ENCODE measurements at regions not wholly inside any gene's neighbourhood (a gene's known extent, or its start where the extent isn't known, plus 50 kb on each side); places are given as distances from the start of the nearest gene placed in this dataset.

- TF ChIP-seq, protein P1, sequence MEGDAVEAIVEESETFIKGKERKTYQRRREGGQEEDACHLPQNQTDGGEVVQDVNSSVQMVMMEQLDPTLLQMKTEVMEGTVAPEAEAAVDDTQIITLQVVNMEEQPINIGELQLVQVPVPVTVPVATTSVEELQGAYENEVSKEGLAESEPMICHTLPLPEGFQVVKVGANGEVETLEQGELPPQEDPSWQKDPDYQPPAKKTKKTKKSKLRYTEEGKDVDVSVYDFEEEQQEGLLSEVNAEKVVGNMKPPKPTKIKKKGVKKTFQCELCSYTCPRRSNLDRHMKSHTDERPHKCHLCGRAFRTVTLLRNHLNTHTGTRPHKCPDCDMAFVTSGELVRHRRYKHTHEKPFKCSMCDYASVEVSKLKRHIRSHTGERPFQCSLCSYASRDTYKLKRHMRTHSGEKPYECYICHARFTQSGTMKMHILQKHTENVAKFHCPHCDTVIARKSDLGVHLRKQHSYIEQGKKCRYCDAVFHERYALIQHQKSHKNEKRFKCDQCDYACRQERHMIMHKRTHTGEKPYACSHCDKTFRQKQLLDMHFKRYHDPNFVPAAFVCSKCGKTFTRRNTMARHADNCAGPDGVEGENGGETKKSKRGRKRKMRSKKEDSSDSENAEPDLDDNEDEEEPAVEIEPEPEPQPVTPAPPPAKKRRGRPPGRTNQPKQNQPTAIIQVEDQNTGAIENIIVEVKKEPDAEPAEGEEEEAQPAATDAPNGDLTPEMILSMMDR (IDR thresholded peaks at IDR 0.05; ENCODE audit: insufficient read depth, low read depth, low read length) = no peak
- no peak for TF ChIP-seq EZH2 (IDR thresholded peaks at IDR 0.05; ENCODE audit: insufficient read depth, low read length)
- Histone ChIP-seq H3K9ac (ENCODE audit: low read length) (no peak overlapping the region), H3K36me3 (ENCODE audit: insufficient read depth, low read length) (no peaks in the 10 kb centered on the region), H3K4me1 (ENCODE audit: insufficient read depth, low read length) (no peaks in the 10 kb centered on the region), H3K9me3 (ENCODE audit: insufficient read depth, low read depth, low read length) (no peaks in the 10 kb centered on the region), H4K20me1 (ENCODE audit: insufficient read depth, low read length) (no peaks in the 10 kb centered on the region), H3K4me3 (ENCODE audit: insufficient read depth, low read depth, low read length) (no peak overlapping the region), H3K79me2 (ENCODE audit: insufficient read depth, low read length) (no peaks in the 10 kb centered on the region), H3K27ac (ENCODE audit: low read depth, low read length) (no peak overlapping the region), H3K4me2 (ENCODE audit: low read length) (no peak overlapping the region), H3K27me3 (ENCODE audit: insufficient read depth, low read length) (peaks cover 7% of the 10 kb centered on the region), H2AFZ (ENCODE audit: low read depth, low read length) (no peak overlapping the region)
- H3K4me1 Mint-ChIP-seq (ENCODE audit: low read depth, unreplicated experiment) = peaks cover 2% of the 10 kb centered on the region
- FAIRE-seq (no peak), DNase-seq (ENCODE audit: low read depth) (no peak)
- H3K36me3 Mint-ChIP-seq (ENCODE audit: low read depth, unreplicated experiment) = no peaks in the 10 kb centered on the region
- H3K27ac Mint-ChIP-seq (ENCODE audit: unreplicated experiment) = no peak overlapping the region
- peaks cover 21% of the 10 kb centered on the region for H3K27me3 Mint-ChIP-seq (ENCODE audit: low read depth, unreplicated experiment)
- H3K4me3 Mint-ChIP-seq (ENCODE audit: unreplicated experiment) = no peak overlapping the region
- peaks cover 4% of the 10 kb centered on the region for H3K9me3 Mint-ChIP-seq (ENCODE audit: unreplicated experiment)
These were observed 106.0 kb upstream of the CDH4 start for GRCh38 chr20:61146023-61146422.

DNA sequence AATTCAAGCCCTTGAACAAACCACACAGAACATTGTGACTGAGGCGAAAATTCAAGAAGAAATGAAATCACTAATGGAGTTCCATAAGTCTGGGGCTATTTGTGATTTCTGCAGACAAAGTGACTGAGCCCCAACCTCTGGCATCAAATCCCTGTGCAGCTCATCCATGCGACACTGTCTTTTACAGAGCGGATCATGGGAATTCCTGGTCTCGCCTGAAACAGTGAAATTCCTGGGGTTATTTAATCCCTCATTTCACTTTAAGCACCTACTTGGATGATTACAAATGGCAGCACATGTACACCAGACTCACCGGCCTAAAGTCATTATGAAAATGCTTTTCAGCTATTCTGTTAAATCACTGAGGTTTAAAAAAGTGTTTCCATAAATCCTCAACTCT, 102.4 kb upstream of the CDH4 start:
- no peaks in the 10 kb centered on the region for H3K9me3 ChIP-seq (ENCODE audit: insufficient read depth, low read depth, low read length)
- no peak overlapping the region for H3K9ac ChIP-seq (ENCODE audit: low read length)
- Mint-ChIP-seq H3K9me3 (ENCODE audit: unreplicated experiment) (peaks cover 9% of the 10 kb centered on the region), H3K36me3 (ENCODE audit: low read depth, unreplicated experiment) (no peaks in the 10 kb centered on the region), H3K4me3 (ENCODE audit: unreplicated experiment) (no peak overlapping the region), H3K27ac (ENCODE audit: unreplicated experiment) (no peak overlapping the region), H3K27me3 (ENCODE audit: low read depth, unreplicated experiment) (peaks cover 23% of the 10 kb centered on the region), H3K4me1 (ENCODE audit: low read depth, unreplicated experiment) (peaks cover 2% of the 10 kb centered on the region)
- no peak overlapping the region for H3K4me2 ChIP-seq (ENCODE audit: low read length)
- FAIRE-seq = no peak
- no peak overlapping the region for H2AFZ ChIP-seq (ENCODE audit: low read depth, low read length)
- peaks cover 10% of the 10 kb centered on the region for H3K27me3 ChIP-seq (ENCODE audit: insufficient read depth, low read length)
- no peak overlapping the region for H3K27ac ChIP-seq (ENCODE audit: low read depth, low read length)
- no peaks in the 10 kb centered on the region for H3K79me2 ChIP-seq (ENCODE audit: insufficient read depth, low read length)
- H3K4me1 ChIP-seq (ENCODE audit: insufficient read depth, low read length) = no peaks in the 10 kb centered on the region
- no peaks in the 10 kb centered on the region for H4K20me1 ChIP-seq (ENCODE audit: insufficient read depth, low read length)
- no peak for TF ChIP-seq EZH2 (IDR thresholded peaks at IDR 0.05; ENCODE audit: insufficient read depth, low read length)
- TF ChIP-seq, protein P1 (IDR thresholded peaks at IDR 0.05; ENCODE audit: insufficient read depth, low read depth, low read length) = no peak
- no peak for DNase-seq (ENCODE audit: low read depth)
- no peak overlapping the region for H3K4me3 ChIP-seq (ENCODE audit: insufficient read depth, low read depth, low read length)
- no peaks in the 10 kb centered on the region for H3K36me3 ChIP-seq (ENCODE audit: insufficient read depth, low read length)

- no peak overlapping the region for H2AFZ ChIP-seq (ENCODE audit: low read depth, low read length)
- no peaks in the 10 kb centered on the region for H4K20me1 ChIP-seq (ENCODE audit: insufficient read depth, low read length)
- Mint-ChIP-seq H3K4me3 (ENCODE audit: unreplicated experiment) (no peak overlapping the region), H3K27me3 (ENCODE audit: low read depth, unreplicated experiment) (peaks cover 3% of the 10 kb centered on the region), H3K9me3 (ENCODE audit: unreplicated experiment) (peaks cover 5% of the 10 kb centered on the region), H3K36me3 (ENCODE audit: low read depth, unreplicated experiment) (no peaks in the 10 kb centered on the region), H3K4me1 (ENCODE audit: low read depth, unreplicated experiment) (peaks cover 8% of the 10 kb centered on the region), H3K27ac (ENCODE audit: unreplicated experiment) (no peak overlapping the region)
- no peaks in the 10 kb centered on the region for H3K36me3 ChIP-seq (ENCODE audit: insufficient read depth, low read length)
- H3K9me3 ChIP-seq (ENCODE audit: insufficient read depth, low read depth, low read length) = no peaks in the 10 kb centered on the region
- no peaks in the 10 kb centered on the region for H3K79me2 ChIP-seq (ENCODE audit: insufficient read depth, low read length)
- FAIRE-seq (no peak), DNase-seq (ENCODE audit: low read depth) (no peak)
- H3K27ac ChIP-seq (ENCODE audit: low read depth, low read length) = no peak overlapping the region
- H3K9ac ChIP-seq (ENCODE audit: low read length) = no peak overlapping the region
- H3K27me3 ChIP-seq (ENCODE audit: insufficient read depth, low read length) = peaks cover 3% of the 10 kb centered on the region
- H3K4me1 ChIP-seq (ENCODE audit: insufficient read depth, low read length) = no peaks in the 10 kb centered on the region
- no peak for TF ChIP-seq EZH2 (IDR thresholded peaks at IDR 0.05; ENCODE audit: insufficient read depth, low read length)
- TF ChIP-seq, protein P1 (IDR thresholded peaks at IDR 0.05; ENCODE audit: insufficient read depth, low read depth, low read length) = no peak
- no peak overlapping the region for H3K4me2 ChIP-seq (ENCODE audit: low read length)
- no peak overlapping the region for H3K4me3 ChIP-seq (ENCODE audit: insufficient read depth, low read depth, low read length)
These were observed 94.8 kb upstream of the CDH4 start for GRCh38 chr20:61157301-61157700.

Data from astrocyte (in vitro differentiated cells and primary cell).